Keratinocyte (primary cell): ENCODE measurements at regions not wholly inside any gene's neighbourhood (a gene's known extent, or its start where the extent isn't known, plus 50 kb on each side); places are given as distances from the start of the nearest gene placed in this dataset.

Experiments
- DNase-seq: peaks from one replicate; pipeline ENCODE4 v3.0.0-alpha.2; 2011; ENCODE audit warnings: low read depth, missing footprints, low spot score
- FAIRE-seq: peaks from 2 replicates; lab custom pipeline; 2011; peaks lifted over from hg19 to GRCh38; lab: Jason Lieb, UNC
- H2AFZ ChIP-seq: 2 replicates; pipeline ENCODE4 v1.6.0; 2012; ENCODE audit warnings: low read length, control low read depth, inconsistent platforms; ENCODE audit not compliant: control insufficient read depth
- H3K27ac ChIP-seq: 2 replicates; pipeline ENCODE4 v1.5.1; 2011; ENCODE audit warnings: low read length; ENCODE audit not compliant: control insufficient read depth, insufficient read depth
- H3K27me3 ChIP-seq: 3 replicates; pipeline ENCODE4 v1.6.0; 2011; ENCODE audit warnings: low read length; ENCODE audit not compliant: control insufficient read depth, insufficient read depth; ENCODE audit errors: extremely low read depth
- H3K36me3 ChIP-seq, 2 experiments: 2 replicates in 1 of 2; 3 replicates in 1 of 2; pipeline ENCODE4 v1.5.1; 2011; ENCODE audit warnings: low read length in 2 of 2, mild to moderate bottlenecking in 1 of 2; ENCODE audit not compliant: control insufficient read depth in 2 of 2, insufficient read depth in 2 of 2; ENCODE audit errors: extremely low read depth in 1 of 2
- H3K4me1 ChIP-seq: 3 replicates; pipeline ENCODE4 v1.5.1; 2011; ENCODE audit warnings: low read length; ENCODE audit not compliant: control insufficient read depth, insufficient read depth; ENCODE audit errors: extremely low read depth
- H3K4me2 ChIP-seq: 3 replicates; pipeline ENCODE4 v1.6.0; 2011; ENCODE audit warnings: low read depth, low read length; ENCODE audit not compliant: control insufficient read depth, insufficient read depth; ENCODE audit errors: extremely low read depth
- H3K4me3 ChIP-seq, 3 experiments: fragments of 200-600 bp in 1 of 3; sonication (generic) in 1 of 3; 2 replicates in 2 of 3; 3 replicates in 1 of 3; pipeline ENCODE4 v1.5.1; 2011 to 2016; ENCODE audit warnings: low read length in 3 of 3, mild to moderate bottlenecking in 3 of 3, control low read depth in 2 of 3, inconsistent platforms in 1 of 3, low read depth in 1 of 3, mixed read lengths in 1 of 3, mixed run types in 1 of 3, moderate library complexity in 1 of 3; ENCODE audit not compliant: control insufficient read depth in 2 of 3, insufficient read depth in 2 of 3; ENCODE audit errors: extremely low read depth in 1 of 3
- H3K79me2 ChIP-seq: 2 replicates; pipeline ENCODE4 v1.6.0; 2012; ENCODE audit warnings: low read length; ENCODE audit not compliant: control insufficient read depth, insufficient read depth
- H3K9ac ChIP-seq: 3 replicates; pipeline ENCODE4 v1.6.0; 2011; ENCODE audit warnings: low read length; ENCODE audit not compliant: control insufficient read depth, insufficient read depth; ENCODE audit errors: extremely low read depth
- H3K9me1 ChIP-seq: 3 replicates; pipeline ENCODE4 v1.6.0; 2011; ENCODE audit warnings: low read length; ENCODE audit not compliant: control insufficient read depth, insufficient read depth; ENCODE audit errors: extremely low read depth
- H3K9me3 ChIP-seq: 2 replicates; pipeline ENCODE4 v1.5.1; 2012; ENCODE audit warnings: low read depth, low read length; ENCODE audit not compliant: control insufficient read depth
- H4K20me1 ChIP-seq: 3 replicates; pipeline ENCODE4 v1.6.0; 2011; ENCODE audit warnings: low read length; ENCODE audit not compliant: control insufficient read depth, insufficient read depth; ENCODE audit errors: extremely low read depth
- CTCF ChIP-seq, 3 experiments: IDR thresholded peaks in 1 of 3; conservative IDR thresholded peaks in 1 of 3; optimal IDR thresholded peaks in 1 of 3; 2 replicates in 2 of 3; 3 replicates in 1 of 3; pipeline versions ENCODE3 to v1.5.1; 2011; ENCODE audit warnings: low read length in 3 of 3, mild to moderate bottlenecking in 3 of 3, moderate library complexity in 2 of 3, control low read depth in 1 of 3, inconsistent platforms in 1 of 3; ENCODE audit not compliant: insufficient read depth in 2 of 3; ENCODE audit errors: extremely low read depth in 1 of 3
- EZH2 ChIP-seq: IDR thresholded peaks from one replicate; pipeline ENCODE4 v1.6.1; 2012; ENCODE audit warnings: inconsistent platforms, mild to moderate bottlenecking, low read length, moderate library complexity
- dilution Hi-C: fragments of 300-500 bp; cut with MboI; formaldehyde crosslinking; loops from one replicate; pipeline ENCODE4 v1.7.0; 2020; ENCODE audit warnings: low sequenced_read_pairs; ENCODE audit not compliant: extremely low pct_ligation_motif_present

GRCh38 chr22:48259991-48260670, 1497.7 kb downstream of the TBC1D22A start:
- FAIRE-seq (no peak), DNase-seq (no peak)
- H3K9me1 ChIP-seq: no peaks in the 10 kb centered on the region
- no peaks in the 10 kb centered on the region for H3K79me2 ChIP-seq
- H3K36me3 ChIP-seq: no peaks in the 10 kb centered on the region
- dilution Hi-C loops: no loop called here
- H3K9ac ChIP-seq: no peak overlapping the region
- no peak for TF ChIP-seq CTCF (optimal IDR thresholded peaks at IDR 0.05 in 1 of 3, IDR thresholded peaks at IDR 0.05 in 1 of 3, conservative IDR thresholded peaks at IDR 0.05 in 1 of 3; ENCODE audit: extremely low read depth in 1 of 3, insufficient read depth in 2 of 3, low read length in 3 of 3)
- no peak for TF ChIP-seq EZH2
- H3K9me3 ChIP-seq: peaks cover 20% of the 10 kb centered on the region
- H3K27ac ChIP-seq: no peak overlapping the region
- H3K4me1 ChIP-seq: no peaks in the 10 kb centered on the region
- no peak overlapping the region for H3K4me2 ChIP-seq
- H3K4me3 ChIP-seq: no peak overlapping the region
- H4K20me1 ChIP-seq: no peaks in the 10 kb centered on the region
- H2AFZ ChIP-seq: no peak overlapping the region
- H3K27me3 ChIP-seq: no peaks in the 10 kb centered on the region

- TF ChIP-seq EZH2 (no peak), CTCF (optimal IDR thresholded peaks at IDR 0.05 in 1 of 3, IDR thresholded peaks at IDR 0.05 in 1 of 3, conservative IDR thresholded peaks at IDR 0.05 in 1 of 3; ENCODE audit: extremely low read depth in 1 of 3, insufficient read depth in 2 of 3, low read length in 3 of 3) (no peak)
- Histone ChIP-seq H3K27me3 (no peaks in the 10 kb centered on the region), H3K79me2 (no peaks in the 10 kb centered on the region), H4K20me1 (no peaks in the 10 kb centered on the region), H3K9me1 (no peaks in the 10 kb centered on the region), H3K4me1 (no peaks in the 10 kb centered on the region), H3K4me3 (no peak overlapping the region), H2AFZ (no peak overlapping the region), H3K9ac (no peak overlapping the region), H3K9me3 (peaks cover 15% of the 10 kb centered on the region), H3K4me2 (no peak overlapping the region), H3K36me3 (no peaks in the 10 kb centered on the region), H3K27ac (no peak overlapping the region)
- FAIRE-seq (no peak), DNase-seq (no peak)
- dilution Hi-C loops: no loop called here
Measured at GRCh38 chr22:48258811-48259210, 1496.4 kb downstream of the TBC1D22A start.
